H1 (cell line): ENCODE measurements at regions not wholly inside any gene's neighbourhood (a gene's known extent, or its start where the extent isn't known, plus 50 kb on each side); places are given as distances from the start of the nearest gene placed in this dataset.

Experiments used
- CTCF ChIA-PET: fragments of 300-600 bp; sonication (Branson Sonifier 250); formaldehyde crosslinking; loops from one replicate; lab custom pipeline; 2021; ENCODE audit not compliant: partially characterized antibody; lab: Charles Lee
- POLR2A ChIA-PET: fragments of 300-600 bp; sonication (Branson Sonifier 250); formaldehyde crosslinking; loops from one replicate; lab custom pipeline; 2021; ENCODE audit warnings: inconsistent platforms; ENCODE audit not compliant: partially characterized antibody; lab: Charles Lee
- DNase-seq, 2 experiments: peaks; one replicate each; pipeline versions ENCODE4 v3.0.0 to v3.0.0-alpha.2; 2010 to 2022; ENCODE audit warnings: low spot score in 2 of 2, low read depth in 1 of 2, mixed read lengths in 1 of 2
- FAIRE-seq: peaks from 2 replicates; lab custom pipeline; 2011; peaks lifted over from hg19 to GRCh38; lab: Jason Lieb, UNC
- H2AFZ ChIP-seq: 2 replicates; pipeline ENCODE4 v1.8.1; 2012; ENCODE audit warnings: low read length, inconsistent platforms
- H2AK5ac ChIP-seq: 2 replicates; pipeline ENCODE4 v1.6.1; 2013; ENCODE audit warnings: low read depth, low read length
- H2BK120ac ChIP-seq: replicated peaks from 2 replicates; pipeline ENCODE3; 2013; ENCODE audit warnings: low read depth, low read length, inconsistent platforms
- H2BK12ac ChIP-seq: 2 replicates; pipeline ENCODE4 v1.6.1; 2013; ENCODE audit warnings: low read depth, low read length
- H2BK15ac ChIP-seq: 2 replicates; pipeline ENCODE4 v1.6.1; 2013; ENCODE audit warnings: low read length
- H2BK20ac ChIP-seq: 2 replicates; pipeline ENCODE4 v1.6.1; 2013; ENCODE audit warnings: low read length
- H2BK5ac ChIP-seq: 2 replicates; pipeline ENCODE4 v1.6.1; 2013; ENCODE audit warnings: low read depth, low read length
- H3K14ac ChIP-seq: 2 replicates; pipeline ENCODE4 v1.6.1; 2013; ENCODE audit warnings: inconsistent platforms; ENCODE audit not compliant: insufficient read length
- H3K18ac ChIP-seq: 2 replicates; pipeline ENCODE4 v1.6.1; 2013; ENCODE audit warnings: low read length; ENCODE audit errors: extremely low read depth
- H3K23ac ChIP-seq: 2 replicates; pipeline ENCODE4 v1.6.1; 2013; ENCODE audit warnings: inconsistent platforms; ENCODE audit not compliant: insufficient read length
- H3K23me2 ChIP-seq: 2 replicates; pipeline ENCODE4 v1.6.1; 2013; ENCODE audit warnings: low read depth, low read length
- H3K27ac ChIP-seq: 2 replicates; pipeline ENCODE4 v1.6.1; 2011; ENCODE audit warnings: low read depth, low read length, inconsistent platforms
- H3K27me3 ChIP-seq, 4 experiments: replicated peaks in 1 of 4; 1 replicate in 1 of 4; 2 replicates in 3 of 4; pipeline versions ENCODE4 v1.6.1 to v1.8.1; 2011 to 2013; ENCODE audit warnings: low read length in 3 of 4, mild to moderate bottlenecking in 3 of 4, inconsistent platforms in 2 of 4, mixed read lengths in 2 of 4, moderate library complexity in 1 of 4; ENCODE audit not compliant: control insufficient read depth in 3 of 4, insufficient read depth in 3 of 4; ENCODE audit errors: extremely low read depth in 1 of 4
- H3K36me3 ChIP-seq, 4 experiments: 2 replicates each; pipeline versions ENCODE4 v1.6.1 to v1.8.1; 2011 to 2013; ENCODE audit warnings: mild to moderate bottlenecking in 4 of 4, low read length in 3 of 4, moderate library complexity in 2 of 4, control low read depth in 1 of 4, inconsistent platforms in 1 of 4; ENCODE audit not compliant: insufficient read depth in 4 of 4, control insufficient read depth in 2 of 4
- H3K4ac ChIP-seq: replicated peaks from 2 replicates; pipeline ENCODE3; 2013; ENCODE audit warnings: low read length, low read depth, mixed read lengths, inconsistent platforms; ENCODE audit not compliant: insufficient read length
- H3K4me1 ChIP-seq, 4 experiments: replicated peaks in 1 of 4; 1 replicate in 1 of 4; 2 replicates in 3 of 4; pipeline versions ENCODE4 v1.6.1 to v1.8.1; 2011 to 2013; ENCODE audit warnings: low read length in 3 of 4, inconsistent platforms in 2 of 4, mixed read lengths in 1 of 4; ENCODE audit not compliant: insufficient read depth in 4 of 4, control insufficient read depth in 3 of 4
- H3K4me2 ChIP-seq, 2 experiments: 2 replicates each; pipeline versions ENCODE4 v1.6.1 to v1.8.1; 2011 to 2013; ENCODE audit warnings: low read depth in 2 of 2, low read length in 2 of 2, control low read depth in 1 of 2, inconsistent platforms in 1 of 2, mild to moderate bottlenecking in 1 of 2; ENCODE audit not compliant: insufficient read depth in 1 of 2
- H3K4me3 ChIP-seq, 4 experiments: fragments of 200-600, 300-600 bp in 1 of 4; sonication (generic), shearing (Covaris generic), sonication (Bioruptor Twin) in 1 of 4; 2 replicates each; pipeline versions ENCODE4 v1.5.1 to v1.8.1; 2011 to 2016; ENCODE audit warnings: low read length in 4 of 4, low read depth in 3 of 4, control low read depth in 2 of 4, inconsistent platforms in 2 of 4, mild to moderate bottlenecking in 2 of 4, mixed read lengths in 1 of 4, moderate library complexity in 1 of 4; ENCODE audit not compliant: insufficient read depth in 2 of 4; ENCODE audit errors: extremely low read depth in 1 of 4
- H3K56ac ChIP-seq: replicated peaks from 2 replicates; pipeline ENCODE3; 2013; ENCODE audit warnings: low read depth, mild to moderate bottlenecking, mixed read lengths, low read length, inconsistent platforms; ENCODE audit not compliant: insufficient read length
- H3K79me1 ChIP-seq: 2 replicates; pipeline ENCODE4 v1.6.1; 2013; ENCODE audit warnings: low read depth, low read length, control low read depth
- H3K79me2 ChIP-seq, 2 experiments: 2 replicates each; pipeline versions ENCODE4 v1.6.1 to v1.8.1; 2012 to 2013; ENCODE audit warnings: low read length in 2 of 2, mild to moderate bottlenecking in 2 of 2, inconsistent platforms in 1 of 2; ENCODE audit not compliant: insufficient read depth in 2 of 2, control insufficient read depth in 1 of 2
- H3K9ac ChIP-seq, 4 experiments: replicated peaks in 1 of 4; 1 replicate in 1 of 4; 2 replicates in 3 of 4; pipeline versions ENCODE4 v1.6.1 to v1.8.1; 2011 to 2013; ENCODE audit warnings: low read depth in 3 of 4, low read length in 3 of 4, control low read depth in 2 of 4, mild to moderate bottlenecking in 2 of 4, moderate library complexity in 2 of 4, inconsistent platforms in 1 of 4; ENCODE audit errors: extremely low read depth in 1 of 4
- H3K9me3 ChIP-seq, 2 experiments: 2 replicates each; pipeline versions ENCODE4 v1.6.1 to v1.8.1; 2012 to 2013; ENCODE audit warnings: mild to moderate bottlenecking in 2 of 2, moderate library complexity in 2 of 2, control low read depth in 1 of 2, inconsistent platforms in 1 of 2, low read depth in 1 of 2, low read length in 1 of 2, mixed read lengths in 1 of 2; ENCODE audit not compliant: insufficient read depth in 2 of 2
- H4K20me1 ChIP-seq, 2 experiments: replicated peaks in 1 of 2; 2 replicates each; pipeline versions ENCODE3 to v1.8.1; 2011 to 2013; ENCODE audit warnings: inconsistent platforms in 2 of 2, low read length in 2 of 2, mild to moderate bottlenecking in 1 of 2; ENCODE audit not compliant: insufficient read depth in 2 of 2, control insufficient read depth in 1 of 2
- H4K5ac ChIP-seq: 2 replicates; pipeline ENCODE4 v1.6.1; 2013; ENCODE audit warnings: low read length, low read depth, mixed read lengths, inconsistent platforms; ENCODE audit not compliant: insufficient read length
- H4K8ac ChIP-seq: 2 replicates; pipeline ENCODE4 v1.8.0; 2013; ENCODE audit warnings: mild to moderate bottlenecking, moderate library complexity, low read length, inconsistent platforms; ENCODE audit not compliant: insufficient read depth; ENCODE audit errors: extremely low read depth
- H4K91ac ChIP-seq: replicated peaks from 2 replicates; pipeline ENCODE3; 2013; ENCODE audit warnings: low read length, mixed read lengths, inconsistent platforms; ENCODE audit not compliant: insufficient read length
- ASH2L ChIP-seq: fragments of 200-600, 300-600 bp; sonication (generic); IDR thresholded peaks from one replicate; pipeline ENCODE4 v1.7.1; 2017; ENCODE audit warnings: low read length
- CBX8 ChIP-seq: fragments of 300-800, 300-1000 bp; sonication (generic); IDR thresholded peaks from 2 replicates; pipeline ENCODE4 v1.7.1; 2016; ENCODE audit warnings: low read depth, low read length, borderline replicate concordance
- CEBPB ChIP-seq: IDR thresholded peaks from 2 replicates; pipeline ENCODE4 v1.6.1; 2012; ENCODE audit warnings: low read depth, low read length
- CHD1 ChIP-seq: IDR thresholded peaks from 2 replicates; pipeline ENCODE4 v1.6.1; 2012; ENCODE audit warnings: low read depth, low read length, improper control_type of control experiment
- HDAC6 ChIP-seq: IDR thresholded peaks from one replicate; pipeline ENCODE4 v1.7.1; 2012; ENCODE audit warnings: low read depth, mild to moderate bottlenecking, inconsistent platforms, low read length, moderate library complexity
- KDM4A ChIP-seq: IDR thresholded peaks from one replicate; pipeline ENCODE4 v1.7.1; 2012; ENCODE audit warnings: low read depth, mild to moderate bottlenecking, moderate library complexity, low read length, inconsistent platforms; ENCODE audit not compliant: severe bottlenecking
- RBBP5 ChIP-seq: IDR thresholded peaks from 2 replicates; pipeline ENCODE4 v1.7.1; 2012; ENCODE audit warnings: low read depth, mild to moderate bottlenecking, inconsistent platforms, low read length, moderate library complexity, borderline replicate concordance
- TEAD4 ChIP-seq: IDR thresholded peaks from 2 replicates; pipeline ENCODE4 v1.6.1; 2012; ENCODE audit warnings: low read depth, low read length, inconsistent platforms, mixed read lengths
- USF2 ChIP-seq: IDR thresholded peaks from 2 replicates; pipeline ENCODE4 v1.6.1; 2011; ENCODE audit warnings: low read length, improper control_type of control experiment
- YY1 ChIP-seq: IDR thresholded peaks from 2 replicates; pipeline ENCODE4 v1.6.1; 2011; ENCODE audit warnings: low read depth, mild to moderate bottlenecking, low read length
- ZNF274 ChIP-seq: IDR thresholded peaks from 2 replicates; pipeline ENCODE4 v1.7.0; 2012; ENCODE audit warnings: low read length, borderline replicate concordance; ENCODE audit errors: extremely low read depth
- WGBS, 2 experiments: shearing (Covaris generic) in 1 of 2; methylation state at CpG; one replicate each; pipeline versions ENCODE4 v1.1.6 to v1.1.7; 2013 to 2015; ENCODE audit warnings: low lambda C conversion rate in 2 of 2, mixed read lengths in 2 of 2, inconsistent platforms in 1 of 2, low coverage in 1 of 2, missing lambda C conversion rate in 1 of 2; ENCODE audit not compliant: insufficient replicate concordance in 2 of 2, insufficient coverage in 1 of 2, insufficient read length in 1 of 2; ENCODE audit errors: extremely low coverage in 1 of 2, missing lambda C conversion rate in 1 of 2; 5-methylcytosine and 5-hydroxymethylcytosine counted together
- TF ChIP-seq, protein P1 (sequence below): IDR thresholded peaks from 2 replicates; pipeline ENCODE4 v1.6.1; 2012; ENCODE audit warnings: low read length, inconsistent platforms

DNA sequence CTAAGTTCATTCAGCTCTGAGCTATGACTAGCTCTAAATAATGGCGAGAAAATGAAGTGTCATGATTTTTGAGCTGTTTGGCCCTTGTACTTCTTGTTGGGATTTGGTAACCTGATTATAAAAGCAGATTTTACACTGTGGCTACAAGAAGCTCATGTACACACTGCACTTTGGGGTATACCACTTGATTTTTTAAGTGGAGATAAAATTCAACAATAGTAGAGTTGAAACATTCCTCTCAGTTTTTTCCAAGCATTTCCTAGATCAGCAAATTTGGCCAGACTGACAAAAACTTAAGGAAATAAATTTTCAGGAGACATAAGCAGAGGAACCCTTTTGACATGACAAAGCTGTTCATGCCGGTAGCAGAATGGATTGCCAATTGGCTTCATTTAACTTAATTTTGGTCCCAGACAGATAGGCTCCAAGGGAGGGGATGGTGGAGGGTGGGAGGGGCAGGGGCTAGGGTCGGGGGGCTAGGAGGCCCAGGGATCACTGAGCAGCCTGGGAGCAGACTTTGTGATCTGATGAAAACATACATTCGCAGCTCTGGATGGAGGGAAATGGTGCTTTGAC lies 575.9 kb downstream of the METTL15 start:
- no peak overlapping the region for H3K56ac ChIP-seq
- H4K5ac ChIP-seq: no peak overlapping the region
- no peaks in the 10 kb centered on the region for H3K4me1 ChIP-seq
- H3K4ac ChIP-seq: no peak overlapping the region
- FAIRE-seq: no peak
- H2BK15ac ChIP-seq: no peak overlapping the region
- H3K18ac ChIP-seq: no peak overlapping the region
- H3K4me3 ChIP-seq: no peak overlapping the region
- H3K27me3 ChIP-seq: no peaks in the 10 kb centered on the region
- H3K9me3 ChIP-seq: no peaks in the 10 kb centered on the region
- CTCF ChIA-PET: interaction anchor here (1.0 kb wide), 1 partner anchor 14 kb away, joined by 3 read pairs; no protein-coding TSS in a partner anchor
- H4K8ac ChIP-seq: no peak overlapping the region
- no peak overlapping the region for H3K23ac ChIP-seq
- H3K23me2 ChIP-seq: no peaks in the 10 kb centered on the region
- no peaks in the 10 kb centered on the region for H3K79me2 ChIP-seq
- no peaks in the 10 kb centered on the region for H4K20me1 ChIP-seq
- no peak for DNase-seq
- no peak overlapping the region for H2BK120ac ChIP-seq
- H2AK5ac ChIP-seq: no peak overlapping the region
- no peak overlapping the region for H3K9ac ChIP-seq
- POLR2A ChIA-PET: no interaction called here
- no peak overlapping the region for H3K27ac ChIP-seq
- no peak overlapping the region for H3K4me2 ChIP-seq
- TF ChIP-seq, protein P1, sequence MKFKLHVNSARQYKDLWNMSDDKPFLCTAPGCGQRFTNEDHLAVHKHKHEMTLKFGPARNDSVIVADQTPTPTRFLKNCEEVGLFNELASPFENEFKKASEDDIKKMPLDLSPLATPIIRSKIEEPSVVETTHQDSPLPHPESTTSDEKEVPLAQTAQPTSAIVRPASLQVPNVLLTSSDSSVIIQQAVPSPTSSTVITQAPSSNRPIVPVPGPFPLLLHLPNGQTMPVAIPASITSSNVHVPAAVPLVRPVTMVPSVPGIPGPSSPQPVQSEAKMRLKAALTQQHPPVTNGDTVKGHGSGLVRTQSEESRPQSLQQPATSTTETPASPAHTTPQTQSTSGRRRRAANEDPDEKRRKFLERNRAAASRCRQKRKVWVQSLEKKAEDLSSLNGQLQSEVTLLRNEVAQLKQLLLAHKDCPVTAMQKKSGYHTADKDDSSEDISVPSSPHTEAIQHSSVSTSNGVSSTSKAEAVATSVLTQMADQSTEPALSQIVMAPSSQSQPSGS: no peak
- TF ChIP-seq CHD1: no peak
- TF ChIP-seq HDAC6: no peak
- TF ChIP-seq YY1: no peak
- no peak for TF ChIP-seq RBBP5
- no peak for TF ChIP-seq TEAD4
- no peak for TF ChIP-seq CEBPB
- TF ChIP-seq ZNF274: no peak
- no peak for TF ChIP-seq USF2
- TF ChIP-seq ASH2L: no peak
- TF ChIP-seq CBX8: no peak
- no peak for TF ChIP-seq KDM4A
- H2BK5ac ChIP-seq: no peak overlapping the region
- no peak overlapping the region for H4K91ac ChIP-seq
- H2BK12ac ChIP-seq: no peak overlapping the region
- no peak overlapping the region for H2BK20ac ChIP-seq
- H3K14ac ChIP-seq: no peak overlapping the region
- WGBS, 2 experiments: 89% methylated on average over 3 of the region's 4 CpGs; no CpG with 5 or more reads in 1 of the 2 experiments
- H2AFZ ChIP-seq: no peak overlapping the region
- H3K36me3 ChIP-seq: no peaks in the 10 kb centered on the region
- no peaks in the 10 kb centered on the region for H3K79me1 ChIP-seq
